Activated effector memory CD4-positive, alpha-beta T cell treated with anti-CD3 and anti-CD28 coated beads, Interleukin-2, amount 50 U/mL, for 16 hours (primary cell): ENCODE measurements at regions not wholly inside any gene's neighbourhood (a gene's known extent, or its start where the extent isn't known, plus 50 kb on each side); places are given as distances from the start of the nearest gene placed in this dataset.

Source experiments
- DNase-seq: peaks from one replicate; pipeline ENCODE4 v3.0.0-alpha.2; 2020

GRCh38 chr4:13851085-13851940, 223.8 kb upstream of the BOD1L1 start:
- DNase-seq = no peak

GRCh38 chr4:13852411-13852810, 224.9 kb upstream of the BOD1L1 start:
- no peak for DNase-seq

GRCh38 chr4:13856387-13856786, 228.9 kb upstream of the BOD1L1 start:
- DNase-seq = no peak

- DNase-seq = no peak
Observed at GRCh38 chr4:13857397-13857796, 229.9 kb upstream of the BOD1L1 start.

- no peak for DNase-seq
Observed at GRCh38 chr4:13857800-13858199, 230.3 kb upstream of the BOD1L1 start.

GRCh38 chr4:13859423-13859822, 231.9 kb upstream of the BOD1L1 start:
- DNase-seq = no peak

GRCh38 chr4:13860126-13860525, 232.6 kb upstream of the BOD1L1 start:
- DNase-seq = no peak

- no peak for DNase-seq
Observed at GRCh38 chr4:13865871-13866669, 238.5 kb upstream of the BOD1L1 start.

GRCh38 chr4:13866881-13867280, 239.4 kb upstream of the BOD1L1 start:
- no peak for DNase-seq

- no peak for DNase-seq
Observed at GRCh38 chr4:13872155-13872554, 244.6 kb upstream of the BOD1L1 start.

- no peak for DNase-seq
Observed at GRCh38 chr4:13872955-13873354, 245.4 kb upstream of the BOD1L1 start.

GRCh38 chr4:13875181-13875580, 247.7 kb upstream of the BOD1L1 start:
- DNase-seq = no peak

- no peak for DNase-seq
Observed at GRCh38 chr4:13876131-13876530, 248.6 kb upstream of the BOD1L1 start.

GRCh38 chr4:13876940-13877339, 249.4 kb upstream of the BOD1L1 start:
- DNase-seq = no peak

GRCh38 chr4:13877626-13878025, 250.1 kb upstream of the BOD1L1 start:
- DNase-seq = no peak

GRCh38 chr4:13881892-13882291, 254.4 kb upstream of the BOD1L1 start:
- no peak for DNase-seq

- no peak for DNase-seq
Observed at GRCh38 chr4:13887010-13887409, 259.5 kb upstream of the BOD1L1 start.

- DNase-seq = no peak
Observed at GRCh38 chr4:13888112-13888511, 260.6 kb upstream of the BOD1L1 start.

GRCh38 chr4:13891544-13891939, 264.0 kb upstream of the BOD1L1 start:
- no peak for DNase-seq

GRCh38 chr4:13892739-13893105, 265.2 kb upstream of the BOD1L1 start:
- no peak for DNase-seq

- DNase-seq = no peak
Observed at GRCh38 chr4:13893211-13893610, 265.7 kb upstream of the BOD1L1 start.

GRCh38 chr4:13893987-13894386, 266.5 kb upstream of the BOD1L1 start:
- no peak for DNase-seq

GRCh38 chr4:13900780-13901179, 273.3 kb upstream of the BOD1L1 start:
- DNase-seq = no peak

- DNase-seq = no peak
Observed at GRCh38 chr4:13902146-13902545, 274.6 kb upstream of the BOD1L1 start.
